ENCODE measurements at regions not wholly inside any gene's neighbourhood (a gene's known extent, or its start where the extent isn't known, plus 50 kb on each side); places are given as distances from the start of the nearest gene placed in this dataset.

DNA sequence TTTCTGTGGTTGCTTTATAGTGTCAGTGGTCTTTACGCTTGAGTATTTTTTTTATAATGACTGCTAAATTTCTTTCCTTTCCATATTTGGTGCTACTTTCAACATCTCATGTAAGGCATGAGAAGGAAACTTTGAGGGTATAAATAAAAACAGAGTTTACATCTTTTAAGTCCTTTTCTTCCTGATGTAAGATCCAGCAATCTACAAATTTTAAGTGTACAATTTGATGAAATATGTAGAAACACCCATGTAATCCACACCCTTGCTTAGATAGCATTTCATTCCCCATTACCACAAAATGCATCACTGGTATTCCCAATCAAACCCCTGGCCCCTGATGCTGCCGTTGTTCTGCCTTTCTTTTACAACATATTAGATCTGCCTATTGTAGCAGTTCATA lies 769.1 kb downstream of the CCDC85A start:
- H3K9me3 Mint-ChIP-seq (ENCODE audit: low read depth, unreplicated experiment) = peaks cover 6% of the 10 kb centered on the region
- no TSS peak for BruUV-seq (replicated peaks)
- H3K4me1 Mint-ChIP-seq (ENCODE audit: low read depth, unreplicated experiment) = no peaks in the 10 kb centered on the region
- TF ChIP-seq, protein P1, sequence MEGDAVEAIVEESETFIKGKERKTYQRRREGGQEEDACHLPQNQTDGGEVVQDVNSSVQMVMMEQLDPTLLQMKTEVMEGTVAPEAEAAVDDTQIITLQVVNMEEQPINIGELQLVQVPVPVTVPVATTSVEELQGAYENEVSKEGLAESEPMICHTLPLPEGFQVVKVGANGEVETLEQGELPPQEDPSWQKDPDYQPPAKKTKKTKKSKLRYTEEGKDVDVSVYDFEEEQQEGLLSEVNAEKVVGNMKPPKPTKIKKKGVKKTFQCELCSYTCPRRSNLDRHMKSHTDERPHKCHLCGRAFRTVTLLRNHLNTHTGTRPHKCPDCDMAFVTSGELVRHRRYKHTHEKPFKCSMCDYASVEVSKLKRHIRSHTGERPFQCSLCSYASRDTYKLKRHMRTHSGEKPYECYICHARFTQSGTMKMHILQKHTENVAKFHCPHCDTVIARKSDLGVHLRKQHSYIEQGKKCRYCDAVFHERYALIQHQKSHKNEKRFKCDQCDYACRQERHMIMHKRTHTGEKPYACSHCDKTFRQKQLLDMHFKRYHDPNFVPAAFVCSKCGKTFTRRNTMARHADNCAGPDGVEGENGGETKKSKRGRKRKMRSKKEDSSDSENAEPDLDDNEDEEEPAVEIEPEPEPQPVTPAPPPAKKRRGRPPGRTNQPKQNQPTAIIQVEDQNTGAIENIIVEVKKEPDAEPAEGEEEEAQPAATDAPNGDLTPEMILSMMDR (IDR thresholded peaks at IDR 0.05; ENCODE audit: unreplicated experiment) = no peak
- H3K4me3 Mint-ChIP-seq (ENCODE audit: low read depth, unreplicated experiment) = no peak overlapping the region
- intact Hi-C loops (cut with micrococcal nuclease; ENCODE audit: unreplicated experiment) = no loop called here
- H3K27ac Mint-ChIP-seq (ENCODE audit: unreplicated experiment) = no peak overlapping the region
- H3K36me3 Mint-ChIP-seq (ENCODE audit: insufficient read depth, unreplicated experiment) = no peaks in the 10 kb centered on the region
- H3K27me3 Mint-ChIP-seq (ENCODE audit: unreplicated experiment) = no peaks in the 10 kb centered on the region
- CTCF ChIA-PET = no interaction called here
- DNase-seq = no peak

DNA sequence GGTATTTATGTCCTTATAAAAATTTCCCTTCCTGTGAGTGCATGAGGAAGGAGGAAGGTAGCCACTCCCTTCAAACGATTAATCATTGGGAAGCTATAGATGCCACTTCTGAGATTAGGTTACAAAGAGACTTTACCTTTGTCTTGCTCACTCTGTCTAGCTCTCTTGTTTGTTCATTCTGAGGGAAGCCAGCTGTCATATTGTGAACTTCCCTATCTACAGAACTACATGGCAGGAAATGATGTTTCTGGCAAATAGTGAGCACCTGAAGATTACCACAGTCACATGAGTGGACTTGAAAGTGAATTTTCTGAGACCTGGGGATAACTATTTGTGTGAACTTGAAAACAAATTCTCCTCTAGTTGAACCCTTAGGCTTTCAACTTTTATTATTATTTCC lies 776.8 kb downstream of the CCDC85A start:
- CTCF ChIA-PET = no interaction called here

DNA sequence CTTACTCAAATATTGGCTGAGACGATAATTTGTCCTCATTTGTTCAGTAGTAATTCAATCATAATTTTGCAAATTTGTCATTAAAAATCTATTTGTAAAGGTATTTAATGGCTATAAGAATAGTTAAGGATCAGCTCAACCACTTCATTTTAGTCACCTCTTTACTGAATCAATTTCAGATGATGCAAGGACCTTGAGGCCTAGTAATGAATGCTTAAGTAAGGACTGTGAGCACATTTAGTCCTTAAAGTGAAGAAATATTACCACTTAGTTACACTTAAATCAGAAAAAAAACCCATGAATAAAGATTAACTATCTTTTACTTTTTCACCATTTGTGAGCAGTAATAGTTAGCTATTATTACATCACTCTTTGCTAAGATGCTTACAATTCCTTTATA lies 778.9 kb downstream of the CCDC85A start:
- Mint-ChIP-seq H3K36me3 (ENCODE audit: insufficient read depth, unreplicated experiment) (no peaks in the 10 kb centered on the region), H3K4me1 (ENCODE audit: low read depth, unreplicated experiment) (peaks cover 6% of the 10 kb centered on the region)

More for the DNA sequence above, 776.8 kb downstream of the CCDC85A start:
- no peak for DNase-seq
- no peak overlapping the region for H3K27ac Mint-ChIP-seq (ENCODE audit: unreplicated experiment)
- peaks cover 7% of the 10 kb centered on the region for H3K9me3 Mint-ChIP-seq (ENCODE audit: low read depth, unreplicated experiment)
- H3K4me3 Mint-ChIP-seq (ENCODE audit: low read depth, unreplicated experiment) = no peak overlapping the region
- H3K36me3 Mint-ChIP-seq (ENCODE audit: insufficient read depth, unreplicated experiment) = no peaks in the 10 kb centered on the region
- no TSS peak for BruUV-seq (replicated peaks)
- intact Hi-C loops (cut with micrococcal nuclease; ENCODE audit: unreplicated experiment) = no loop called here
- H3K27me3 Mint-ChIP-seq (ENCODE audit: unreplicated experiment) = no peaks in the 10 kb centered on the region
- peaks cover 6% of the 10 kb centered on the region for H3K4me1 Mint-ChIP-seq (ENCODE audit: low read depth, unreplicated experiment)
- TF ChIP-seq, protein P1 (IDR thresholded peaks at IDR 0.05; ENCODE audit: unreplicated experiment) = no peak

DNA sequence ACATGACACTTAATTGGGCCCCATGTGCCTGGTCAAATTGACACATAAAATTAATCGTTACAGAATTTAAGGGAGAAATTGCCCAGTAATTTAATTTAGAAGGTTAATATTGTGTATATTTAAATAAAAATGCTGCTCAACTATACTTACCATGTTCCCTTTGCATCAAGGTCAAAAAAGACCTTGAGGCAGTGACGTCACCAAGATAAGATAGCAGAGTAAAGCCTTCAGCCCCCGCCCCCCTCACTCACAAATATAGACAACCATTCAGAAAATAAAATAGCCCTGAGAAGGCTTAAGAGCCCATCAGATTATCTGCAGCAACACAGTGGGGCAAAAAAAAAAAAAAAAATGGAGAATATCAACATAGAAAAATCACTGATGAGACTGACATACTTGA lies 785.7 kb downstream of the CCDC85A start:
- Mint-ChIP-seq H3K27me3 (ENCODE audit: unreplicated experiment) (no peaks in the 10 kb centered on the region), H3K27ac (ENCODE audit: unreplicated experiment) (no peak overlapping the region), H3K36me3 (ENCODE audit: insufficient read depth, unreplicated experiment) (peaks cover 6% of the 10 kb centered on the region), H3K4me3 (ENCODE audit: low read depth, unreplicated experiment) (no peak overlapping the region), H3K9me3 (ENCODE audit: low read depth, unreplicated experiment) (peaks cover 5% of the 10 kb centered on the region), H3K4me1 (ENCODE audit: low read depth, unreplicated experiment) (peaks cover 21% of the 10 kb centered on the region)
- intact Hi-C loops (cut with micrococcal nuclease; ENCODE audit: unreplicated experiment) = no loop called here
- no TSS peak for BruUV-seq (replicated peaks)
- CTCF ChIA-PET = no interaction called here
- TF ChIP-seq, protein P1 (IDR thresholded peaks at IDR 0.05; ENCODE audit: unreplicated experiment) = no peak
- DNase-seq = no peak

More for the DNA sequence above, 778.9 kb downstream of the CCDC85A start:
- CTCF ChIA-PET = no interaction called here
- Mint-ChIP-seq H3K4me3 (ENCODE audit: low read depth, unreplicated experiment) (no peak overlapping the region), H3K27me3 (ENCODE audit: unreplicated experiment) (no peaks in the 10 kb centered on the region), H3K27ac (ENCODE audit: unreplicated experiment) (no peak overlapping the region), H3K9me3 (ENCODE audit: low read depth, unreplicated experiment) (peaks cover 4% of the 10 kb centered on the region)
- no TSS peak for BruUV-seq (replicated peaks)
- intact Hi-C loops (cut with micrococcal nuclease; ENCODE audit: unreplicated experiment) = no loop called here
- no peak for DNase-seq
- TF ChIP-seq, protein P1 (IDR thresholded peaks at IDR 0.05; ENCODE audit: unreplicated experiment) = no peak

All from Calu3 (cell line).